KMS-11 (cell line): ENCODE measurements at regions not wholly inside any gene's neighbourhood (a gene's known extent, or its start where the extent isn't known, plus 50 kb on each side); places are given as distances from the start of the nearest gene placed in this dataset.

Experiments
- H2AFZ ChIP-seq: fragments of 200-600 bp; sonication (generic); 2 replicates; pipeline ENCODE4 v1.6.1; 2016; ENCODE audit warnings: antibody characterized with exemption, mixed run types, low read depth
- H3K27ac ChIP-seq: fragments of 200-600 bp; sonication (generic); 2 replicates; pipeline ENCODE4 v1.6.1; 2016; ENCODE audit warnings: mild to moderate bottlenecking, mixed run types
- H3K27me3 ChIP-seq: fragments of 200-600 bp; sonication (generic); 2 replicates; pipeline ENCODE4 v1.6.1; 2017; ENCODE audit warnings: mild to moderate bottlenecking, low read depth, mixed run types, moderate library complexity; ENCODE audit not compliant: insufficient read depth
- H3K36me3 ChIP-seq: fragments of 200-600 bp; sonication (generic); 2 replicates; pipeline ENCODE4 v1.6.1; 2017; ENCODE audit warnings: mild to moderate bottlenecking, mixed run types; ENCODE audit not compliant: insufficient read depth
- H3K4me1 ChIP-seq: fragments of 200-600 bp; sonication (generic); 2 replicates; pipeline ENCODE4 v1.6.1; 2016; ENCODE audit warnings: mild to moderate bottlenecking, low read depth, mixed run types; ENCODE audit not compliant: poor library complexity, severe bottlenecking
- H3K4me2 ChIP-seq: fragments of 200-600 bp; sonication (generic); 2 replicates; pipeline ENCODE4 v1.7.0; 2016; ENCODE audit warnings: mild to moderate bottlenecking, mixed run types
- H3K4me3 ChIP-seq: fragments of 200-600 bp; sonication (generic); IDR thresholded peaks from 2 replicates; pipeline ENCODE4 v1.6.1; 2017; ENCODE audit warnings: low read depth, low read length, mixed read lengths; ENCODE audit not compliant: insufficient read depth
- H3K79me2 ChIP-seq: fragments of 200-600 bp; sonication (generic); 2 replicates; pipeline ENCODE4 v1.6.1; 2016; ENCODE audit warnings: low read depth, mixed run types; ENCODE audit not compliant: insufficient read depth
- H3K9ac ChIP-seq: fragments of 200-600 bp; sonication (generic); 2 replicates; pipeline ENCODE4 v1.6.1; 2016; ENCODE audit warnings: mild to moderate bottlenecking, mixed run types
- H4K20me1 ChIP-seq: fragments of 200-600 bp; sonication (generic); 2 replicates; pipeline ENCODE4 v1.6.1; 2016; ENCODE audit warnings: mild to moderate bottlenecking, mixed run types; ENCODE audit not compliant: insufficient read depth
- TF ChIP-seq, protein P1 (sequence below): fragments of 200-600 bp; sonication (generic); conservative IDR thresholded peaks from 2 replicates; pipeline ENCODE4 v1.6.1; 2017; ENCODE audit warnings: low read depth, mild to moderate bottlenecking, antibody characterized with exemption, low read length, moderate library complexity, mixed read lengths

DNA sequence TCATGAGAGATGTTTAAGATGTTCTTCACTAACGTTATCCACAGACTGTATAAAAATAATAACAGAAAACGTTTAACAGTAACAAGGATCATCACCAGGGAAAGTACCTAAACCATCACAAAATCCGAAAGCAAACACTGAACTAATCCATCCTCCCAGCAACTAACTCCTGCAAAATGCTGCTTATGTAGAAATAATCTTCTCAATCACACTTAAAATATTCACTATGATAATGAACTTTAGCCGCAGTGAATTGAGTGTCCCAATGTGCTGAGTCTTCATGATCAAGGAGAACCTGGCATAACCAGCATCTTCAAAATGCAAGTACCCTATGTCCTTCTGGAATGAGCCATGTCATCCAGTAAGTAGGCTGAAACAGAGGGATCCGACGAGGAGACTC lies 166.1 kb downstream of the LTN1 start:
- Histone ChIP-seq H3K4me2 (no peak overlapping the region), H3K27me3 (no peaks in the 10 kb centered on the region), H3K36me3 (no peaks in the 10 kb centered on the region), H3K4me1 (no peaks in the 10 kb centered on the region), H3K79me2 (no peaks in the 10 kb centered on the region), H3K4me3 (no peak overlapping the region), H3K27ac (no peak overlapping the region), H2AFZ (no peak overlapping the region), H3K9ac (no peak overlapping the region), H4K20me1 (no peaks in the 10 kb centered on the region)
- TF ChIP-seq, protein P1, sequence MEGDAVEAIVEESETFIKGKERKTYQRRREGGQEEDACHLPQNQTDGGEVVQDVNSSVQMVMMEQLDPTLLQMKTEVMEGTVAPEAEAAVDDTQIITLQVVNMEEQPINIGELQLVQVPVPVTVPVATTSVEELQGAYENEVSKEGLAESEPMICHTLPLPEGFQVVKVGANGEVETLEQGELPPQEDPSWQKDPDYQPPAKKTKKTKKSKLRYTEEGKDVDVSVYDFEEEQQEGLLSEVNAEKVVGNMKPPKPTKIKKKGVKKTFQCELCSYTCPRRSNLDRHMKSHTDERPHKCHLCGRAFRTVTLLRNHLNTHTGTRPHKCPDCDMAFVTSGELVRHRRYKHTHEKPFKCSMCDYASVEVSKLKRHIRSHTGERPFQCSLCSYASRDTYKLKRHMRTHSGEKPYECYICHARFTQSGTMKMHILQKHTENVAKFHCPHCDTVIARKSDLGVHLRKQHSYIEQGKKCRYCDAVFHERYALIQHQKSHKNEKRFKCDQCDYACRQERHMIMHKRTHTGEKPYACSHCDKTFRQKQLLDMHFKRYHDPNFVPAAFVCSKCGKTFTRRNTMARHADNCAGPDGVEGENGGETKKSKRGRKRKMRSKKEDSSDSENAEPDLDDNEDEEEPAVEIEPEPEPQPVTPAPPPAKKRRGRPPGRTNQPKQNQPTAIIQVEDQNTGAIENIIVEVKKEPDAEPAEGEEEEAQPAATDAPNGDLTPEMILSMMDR: no peak

DNA sequence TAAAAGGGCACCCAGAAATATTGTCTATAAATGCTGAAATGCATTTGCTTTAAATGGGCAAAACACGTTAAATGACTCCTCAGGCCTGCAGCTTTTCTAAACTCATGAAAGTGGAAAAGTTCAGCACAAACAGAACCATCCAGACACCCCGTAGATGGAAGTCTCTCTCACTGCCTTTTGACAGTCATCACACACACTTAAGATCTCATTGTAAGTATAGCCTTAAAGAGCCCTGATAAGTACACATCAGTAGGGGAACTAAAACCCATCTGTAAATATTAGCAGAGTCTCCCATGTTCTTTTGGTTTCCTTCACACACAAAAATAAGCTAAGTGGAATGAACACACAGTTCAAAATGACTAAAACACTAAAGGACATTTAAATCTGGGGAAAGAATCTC lies 166.7 kb downstream of the LTN1 start:
- Histone ChIP-seq H3K9ac (no peak overlapping the region), H3K4me1 (no peaks in the 10 kb centered on the region), H4K20me1 (no peaks in the 10 kb centered on the region), H3K27ac (no peak overlapping the region), H2AFZ (no peak overlapping the region), H3K4me3 (no peak overlapping the region), H3K79me2 (no peaks in the 10 kb centered on the region), H3K27me3 (no peaks in the 10 kb centered on the region), H3K4me2 (no peak overlapping the region), H3K36me3 (no peaks in the 10 kb centered on the region)
- TF ChIP-seq, protein P1: no peak

DNA sequence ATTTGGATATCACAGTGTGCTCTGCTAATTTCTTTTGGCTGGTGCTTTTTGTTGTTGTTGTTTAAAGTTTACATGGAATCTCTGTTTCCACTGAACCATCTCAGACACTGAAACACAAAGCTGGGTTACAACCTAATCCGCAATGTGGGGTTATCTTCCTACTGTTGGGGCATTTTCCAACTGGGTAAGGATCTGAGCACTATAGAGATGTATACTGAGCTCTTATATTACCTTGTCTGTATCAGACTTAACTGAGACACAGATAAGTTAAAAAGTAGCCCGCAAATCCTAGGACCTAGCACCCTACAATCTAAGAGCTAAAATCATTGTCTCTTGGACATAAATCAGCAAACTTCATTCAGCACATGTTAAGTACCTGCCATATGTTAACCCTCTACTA lies 169.2 kb downstream of the LTN1 start:
- Histone ChIP-seq H3K27ac (no peak overlapping the region), H3K9ac (no peak overlapping the region), H2AFZ (no peak overlapping the region), H3K27me3 (no peaks in the 10 kb centered on the region), H3K36me3 (no peaks in the 10 kb centered on the region), H3K4me3 (no peak overlapping the region), H3K4me2 (no peak overlapping the region), H3K4me1 (no peaks in the 10 kb centered on the region), H4K20me1 (no peaks in the 10 kb centered on the region), H3K79me2 (no peaks in the 10 kb centered on the region)
- TF ChIP-seq, protein P1: no peak

DNA sequence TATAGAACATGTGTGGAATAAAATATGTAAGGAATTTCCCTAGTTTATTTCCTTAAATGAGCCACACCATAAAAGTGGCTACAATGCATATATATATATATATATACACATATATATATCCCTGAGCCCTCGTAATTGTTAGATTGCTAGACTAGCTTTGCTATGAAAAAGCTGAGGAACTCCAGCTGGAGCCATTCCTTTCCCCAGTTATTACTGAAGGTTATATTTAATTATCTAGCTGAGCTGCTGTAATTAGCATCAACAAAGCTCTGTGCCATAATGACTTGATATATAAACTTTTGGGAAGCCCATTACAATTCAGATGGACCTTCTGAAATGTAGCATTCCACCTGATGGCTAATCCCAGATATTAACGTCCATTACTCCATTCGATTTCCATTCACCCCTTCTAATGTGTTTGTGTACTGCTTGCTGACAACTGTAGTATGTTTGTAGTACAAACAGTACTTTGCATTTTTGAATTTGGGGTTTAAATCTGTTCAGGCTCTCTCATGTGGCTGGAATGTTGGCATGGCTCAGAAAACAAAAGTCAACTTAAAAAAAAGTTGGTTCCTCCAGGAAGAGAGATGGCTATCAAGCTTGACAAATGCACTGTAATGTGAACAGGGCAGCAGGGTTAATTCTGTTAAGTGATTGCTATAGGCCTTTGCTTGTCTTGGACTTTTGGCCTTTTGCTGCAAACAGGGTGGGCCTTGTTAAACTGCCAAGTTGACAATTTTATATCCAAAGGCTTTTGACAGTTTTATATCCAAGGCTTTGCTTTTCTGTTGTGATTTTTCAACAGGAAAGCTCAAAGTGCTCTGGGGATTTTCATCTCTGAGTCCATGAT lies 170.0 kb downstream of the LTN1 start:
- Histone ChIP-seq H3K4me3 (no peak overlapping the region), H3K27me3 (no peaks in the 10 kb centered on the region), H4K20me1 (no peaks in the 10 kb centered on the region), H3K36me3 (no peaks in the 10 kb centered on the region), H3K9ac (no peak overlapping the region), H2AFZ (no peak overlapping the region), H3K27ac (no peak overlapping the region), H3K4me2 (no peak overlapping the region), H3K79me2 (no peaks in the 10 kb centered on the region), H3K4me1 (no peaks in the 10 kb centered on the region)
- TF ChIP-seq, protein P1: no peak
